ENCODE measurements at regions not wholly inside any gene's neighbourhood (a gene's known extent, or its start where the extent isn't known, plus 50 kb on each side); places are given as distances from the start of the nearest gene placed in this dataset.

DNA sequence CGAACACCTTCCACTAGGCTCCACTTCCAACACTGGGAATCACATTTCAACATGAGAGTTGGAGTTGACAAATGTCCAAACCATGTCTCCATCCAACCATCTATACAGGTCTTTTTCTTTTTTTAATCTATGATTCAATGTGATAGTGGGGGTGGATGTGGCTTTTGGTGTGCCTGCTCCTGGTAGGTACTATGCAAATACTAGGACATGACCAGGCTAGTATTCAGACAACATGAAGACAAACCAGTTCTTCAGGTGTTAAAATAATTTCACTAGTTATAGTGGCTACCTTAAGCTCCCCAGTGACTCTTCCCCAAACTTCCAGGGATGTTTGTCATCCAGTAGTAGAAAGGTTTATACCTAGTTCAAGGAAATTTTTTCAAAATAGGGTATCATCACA lies 387.5 kb downstream of the CDH2 start:
- H3K27me3 ChIP-seq, result no peaks in the 10 kb centered on the region
- DNase-seq, result no peak
- no peaks in the 10 kb centered on the region for H3K36me3 ChIP-seq
- no peak overlapping the region for H3K4me3 ChIP-seq
- no peak for TF ChIP-seq POLR2A (IDR thresholded peaks at IDR 0.05)
- TF ChIP-seq, protein P1, sequence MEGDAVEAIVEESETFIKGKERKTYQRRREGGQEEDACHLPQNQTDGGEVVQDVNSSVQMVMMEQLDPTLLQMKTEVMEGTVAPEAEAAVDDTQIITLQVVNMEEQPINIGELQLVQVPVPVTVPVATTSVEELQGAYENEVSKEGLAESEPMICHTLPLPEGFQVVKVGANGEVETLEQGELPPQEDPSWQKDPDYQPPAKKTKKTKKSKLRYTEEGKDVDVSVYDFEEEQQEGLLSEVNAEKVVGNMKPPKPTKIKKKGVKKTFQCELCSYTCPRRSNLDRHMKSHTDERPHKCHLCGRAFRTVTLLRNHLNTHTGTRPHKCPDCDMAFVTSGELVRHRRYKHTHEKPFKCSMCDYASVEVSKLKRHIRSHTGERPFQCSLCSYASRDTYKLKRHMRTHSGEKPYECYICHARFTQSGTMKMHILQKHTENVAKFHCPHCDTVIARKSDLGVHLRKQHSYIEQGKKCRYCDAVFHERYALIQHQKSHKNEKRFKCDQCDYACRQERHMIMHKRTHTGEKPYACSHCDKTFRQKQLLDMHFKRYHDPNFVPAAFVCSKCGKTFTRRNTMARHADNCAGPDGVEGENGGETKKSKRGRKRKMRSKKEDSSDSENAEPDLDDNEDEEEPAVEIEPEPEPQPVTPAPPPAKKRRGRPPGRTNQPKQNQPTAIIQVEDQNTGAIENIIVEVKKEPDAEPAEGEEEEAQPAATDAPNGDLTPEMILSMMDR (IDR thresholded peaks at IDR 0.05), result no peak
- TF ChIP-seq EP300 (IDR thresholded peaks at IDR 0.05), result no peak
- TF ChIP-seq POLR2AphosphoS5 (IDR thresholded peaks at IDR 0.05), result no peak
- H3K27ac ChIP-seq, result no peak overlapping the region
- no peaks in the 10 kb centered on the region for H3K9me3 ChIP-seq
- H3K4me1 ChIP-seq, result peaks cover 0 to 11% (median 5%) of the 10 kb centered on the region in 4 donors
- intact Hi-C loops (cut with DNase I; ENCODE audit: low total_unique reads), result no loop called here
- WGBS, 5 donors, result 83 to 100% (median 97%) methylated on average over 1 of the region's 1 CpG

DNA sequence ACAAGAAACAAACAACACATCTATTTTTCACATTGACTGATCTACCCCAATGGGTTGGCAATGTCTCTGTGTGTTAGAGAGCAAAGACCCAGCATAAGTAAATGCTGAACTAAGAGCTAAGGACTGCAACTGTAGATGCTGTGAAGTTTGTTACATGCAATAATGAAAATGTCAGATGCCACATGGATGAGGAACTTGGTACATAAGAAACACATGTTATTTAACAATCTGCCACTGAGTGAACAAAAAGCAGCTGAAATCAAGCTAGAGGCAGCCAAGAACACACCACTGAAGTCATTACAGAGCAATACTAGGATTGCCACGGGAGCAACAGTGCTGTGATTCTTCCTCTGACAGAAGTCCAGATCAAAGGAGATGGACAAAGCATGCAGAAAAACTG lies 389.4 kb downstream of the CDH2 start:
- intact Hi-C loops (cut with DNase I; ENCODE audit: low total_unique reads), result no loop called here
- TF ChIP-seq, protein P1 (IDR thresholded peaks at IDR 0.05), result no peak
- TF ChIP-seq EP300 (IDR thresholded peaks at IDR 0.05), result no peak
- TF ChIP-seq POLR2A (IDR thresholded peaks at IDR 0.05), result no peak
- no peak for TF ChIP-seq POLR2AphosphoS5 (IDR thresholded peaks at IDR 0.05)
- WGBS, 5 donors, result 26 to 74% (median 60%) methylated on average over 1 of the region's 1 CpG
- Histone ChIP-seq H3K4me3 (no peak overlapping the region), H3K9me3 (no peaks in the 10 kb centered on the region), H3K27ac (no peak overlapping the region), H3K4me1 (peaks cover 0 to 7% (median 0%) of the 10 kb centered on the region in 4 donors), H3K27me3 (no peaks in the 10 kb centered on the region), H3K36me3 (no peaks in the 10 kb centered on the region)
- DNase-seq, result no peak

DNA sequence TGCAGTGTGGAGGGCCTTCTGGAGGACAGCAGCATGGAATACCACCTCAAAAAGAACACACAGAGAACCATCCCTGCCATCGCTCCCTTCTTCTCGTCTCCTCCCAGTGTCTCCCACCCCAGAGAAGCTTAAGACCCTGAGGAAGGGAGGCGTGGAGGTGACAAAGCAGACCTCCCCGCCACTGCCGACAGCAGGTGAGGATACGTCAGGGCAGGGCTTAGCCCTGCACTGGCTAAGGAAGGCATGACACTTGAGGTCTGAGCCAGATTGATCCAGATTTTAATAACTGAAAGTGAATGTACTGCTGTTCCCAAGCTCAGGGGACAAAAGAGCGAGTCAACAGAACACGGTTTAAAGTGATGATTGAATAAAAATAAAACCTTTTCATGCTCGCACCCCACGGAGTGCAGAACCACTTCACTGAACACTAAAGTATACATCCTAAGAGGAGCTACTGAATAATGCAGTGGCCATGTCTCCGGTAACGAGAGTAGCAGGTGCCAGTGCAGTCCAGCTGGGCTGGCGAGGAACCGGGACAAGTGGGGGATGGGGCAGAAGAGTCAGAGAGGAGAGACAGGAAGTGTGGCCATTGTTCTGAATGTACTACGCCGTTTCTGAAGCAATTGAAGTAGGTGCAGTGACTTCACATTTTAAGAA lies 391.0 kb downstream of the CDH2 start:
- H3K36me3 ChIP-seq, result no peaks in the 10 kb centered on the region
- H3K4me1 ChIP-seq, result peaks cover 0 to 6% (median 0%) of the 10 kb centered on the region in 4 donors
- intact Hi-C loops (cut with DNase I; ENCODE audit: low total_unique reads), result no loop called here
- TF ChIP-seq, protein P1 (IDR thresholded peaks at IDR 0.05), result no peak
- no peak for TF ChIP-seq POLR2AphosphoS5 (IDR thresholded peaks at IDR 0.05)
- TF ChIP-seq EP300 (IDR thresholded peaks at IDR 0.05), result no peak
- no peak for TF ChIP-seq POLR2A (IDR thresholded peaks at IDR 0.05)
- no peak for DNase-seq
- no peaks in the 10 kb centered on the region for H3K27me3 ChIP-seq
- H3K27ac ChIP-seq, result no peak overlapping the region
- no peaks in the 10 kb centered on the region for H3K9me3 ChIP-seq
- 88 to 94% (median 90%) methylated on average over 16 of the region's 16 CpGs for WGBS, 5 donors
- no peak overlapping the region for H3K4me3 ChIP-seq

DNA sequence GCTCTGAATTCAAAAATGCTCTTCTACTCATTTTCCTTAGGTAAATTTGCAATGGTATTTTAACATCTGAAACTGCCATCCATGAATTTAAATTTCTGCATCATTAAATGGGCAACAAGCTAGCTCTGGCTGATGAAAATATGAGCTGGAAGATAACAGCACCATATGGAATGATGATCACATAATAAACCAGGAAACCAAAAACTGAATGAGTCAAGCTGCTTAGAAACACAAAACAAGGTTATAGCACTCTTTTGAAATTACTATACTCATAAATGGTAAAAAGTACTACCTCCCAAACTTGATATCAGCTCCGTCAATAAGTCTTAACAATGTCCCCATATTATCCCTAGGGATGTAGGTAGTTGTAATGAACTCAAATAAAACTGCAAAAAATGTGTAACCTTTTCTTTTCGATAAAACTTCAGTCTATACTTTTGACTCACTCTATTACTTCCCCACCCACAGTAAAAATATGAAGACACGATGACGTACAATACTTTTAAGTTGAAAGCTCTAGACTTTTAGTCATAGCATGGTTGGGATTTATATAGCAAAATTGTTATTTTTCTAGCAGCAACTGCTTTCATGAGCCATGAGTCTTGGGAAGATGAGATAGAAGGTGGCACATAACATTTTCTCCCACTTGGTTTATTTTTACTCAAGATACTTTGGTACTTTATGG lies 396.7 kb downstream of the CDH2 start:
- intact Hi-C loops (cut with DNase I; ENCODE audit: low total_unique reads), result no loop called here
- Histone ChIP-seq H3K27ac (no peak overlapping the region), H3K4me1 (no peaks in the 10 kb centered on the region), H3K9me3 (no peaks in the 10 kb centered on the region), H3K27me3 (no peaks in the 10 kb centered on the region), H3K4me3 (no peak overlapping the region), H3K36me3 (no peaks in the 10 kb centered on the region)
- 90 to 95% (median 94%) methylated on average over 4 of the region's 4 CpGs for WGBS, 5 donors
- TF ChIP-seq, protein P1 (IDR thresholded peaks at IDR 0.05), result no peak
- TF ChIP-seq POLR2A (IDR thresholded peaks at IDR 0.05) (no peak), EP300 (IDR thresholded peaks at IDR 0.05) (no peak)
- DNase-seq, result no peak
